ENCODE measurements at regions not wholly inside any gene's neighbourhood (a gene's known extent, or its start where the extent isn't known, plus 50 kb on each side); places are given as distances from the start of the nearest gene placed in this dataset.

GRCh38 chr6:33909737-33910136 is 105.9 kb upstream of the MLN start:
- Histone ChIP-seq H3K9me3 (no peaks in the 10 kb centered on the region), H3K36me3 (no peaks in the 10 kb centered on the region), H3K4me3 (no peak overlapping the region), H3K27me3 (no peaks in the 10 kb centered on the region), H3K4me1 (no peaks in the 10 kb centered on the region), H3K27ac (no peak overlapping the region)
- 80 to 84% methylated on average over 11 of the region's 11 CpGs for WGBS, 2 donors
- no peak for TF ChIP-seq POLR2A (IDR thresholded peaks at IDR 0.05)
- TF ChIP-seq, protein P1, sequence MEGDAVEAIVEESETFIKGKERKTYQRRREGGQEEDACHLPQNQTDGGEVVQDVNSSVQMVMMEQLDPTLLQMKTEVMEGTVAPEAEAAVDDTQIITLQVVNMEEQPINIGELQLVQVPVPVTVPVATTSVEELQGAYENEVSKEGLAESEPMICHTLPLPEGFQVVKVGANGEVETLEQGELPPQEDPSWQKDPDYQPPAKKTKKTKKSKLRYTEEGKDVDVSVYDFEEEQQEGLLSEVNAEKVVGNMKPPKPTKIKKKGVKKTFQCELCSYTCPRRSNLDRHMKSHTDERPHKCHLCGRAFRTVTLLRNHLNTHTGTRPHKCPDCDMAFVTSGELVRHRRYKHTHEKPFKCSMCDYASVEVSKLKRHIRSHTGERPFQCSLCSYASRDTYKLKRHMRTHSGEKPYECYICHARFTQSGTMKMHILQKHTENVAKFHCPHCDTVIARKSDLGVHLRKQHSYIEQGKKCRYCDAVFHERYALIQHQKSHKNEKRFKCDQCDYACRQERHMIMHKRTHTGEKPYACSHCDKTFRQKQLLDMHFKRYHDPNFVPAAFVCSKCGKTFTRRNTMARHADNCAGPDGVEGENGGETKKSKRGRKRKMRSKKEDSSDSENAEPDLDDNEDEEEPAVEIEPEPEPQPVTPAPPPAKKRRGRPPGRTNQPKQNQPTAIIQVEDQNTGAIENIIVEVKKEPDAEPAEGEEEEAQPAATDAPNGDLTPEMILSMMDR (IDR thresholded peaks at IDR 0.05): no peak
- no peak for TF ChIP-seq POLR2AphosphoS5 (IDR thresholded peaks at IDR 0.05)
- no peak for TF ChIP-seq EP300 (IDR thresholded peaks at IDR 0.05)
- DNase-seq (no peak), ATAC-seq (ENCODE audit: low FRiP score in 2 of 2) (no peak)

DNA sequence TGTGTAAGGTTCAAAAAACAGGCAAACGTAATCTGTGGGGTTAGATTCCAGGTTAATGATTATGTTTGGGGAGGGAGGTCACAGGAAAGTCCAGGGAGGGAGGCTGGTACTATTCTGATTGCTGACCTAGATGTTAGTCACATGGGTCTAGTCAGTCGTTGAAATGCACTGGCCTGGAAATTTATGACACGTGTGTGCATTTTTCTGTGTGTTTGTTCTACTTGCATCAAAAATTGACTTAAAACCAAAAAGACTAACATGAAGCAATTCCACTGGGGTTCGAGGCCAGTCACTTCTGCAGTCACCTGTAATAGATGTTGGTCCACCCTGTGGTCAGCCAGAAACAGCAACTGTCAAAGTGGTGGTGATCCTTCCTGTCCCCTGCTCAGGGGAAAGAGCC is 104.2 kb upstream of the MLN start:
- Histone ChIP-seq H3K4me1 (no peaks in the 10 kb centered on the region), H3K27me3 (no peaks in the 10 kb centered on the region), H3K4me3 (no peak overlapping the region), H3K9me3 (no peaks in the 10 kb centered on the region), H3K27ac (no peak overlapping the region), H3K36me3 (no peaks in the 10 kb centered on the region)
- ATAC-seq (ENCODE audit: low FRiP score in 2 of 2) (no peak), DNase-seq (no peak)
- no peak for TF ChIP-seq EP300 (IDR thresholded peaks at IDR 0.05)
- 37 to 67% methylated on average over 4 of the region's 4 CpGs for WGBS, 2 donors

GRCh38 chr6:33907227-33907626 is 103.4 kb upstream of the MLN start:
- Histone ChIP-seq H3K36me3 (no peaks in the 10 kb centered on the region), H3K27ac (no peak overlapping the region), H3K27me3 (no peaks in the 10 kb centered on the region), H3K4me1 (no peaks in the 10 kb centered on the region), H3K4me3 (no peak overlapping the region), H3K9me3 (no peaks in the 10 kb centered on the region)
- ATAC-seq (ENCODE audit: low FRiP score in 2 of 2): no peak
- 64 to 78% methylated on average over 5 of the region's 5 CpGs for WGBS, 2 donors
- TF ChIP-seq POLR2A (IDR thresholded peaks at IDR 0.05): no peak
- TF ChIP-seq, protein P1 (IDR thresholded peaks at IDR 0.05): no peak
- DNase-seq: no peak

DNA sequence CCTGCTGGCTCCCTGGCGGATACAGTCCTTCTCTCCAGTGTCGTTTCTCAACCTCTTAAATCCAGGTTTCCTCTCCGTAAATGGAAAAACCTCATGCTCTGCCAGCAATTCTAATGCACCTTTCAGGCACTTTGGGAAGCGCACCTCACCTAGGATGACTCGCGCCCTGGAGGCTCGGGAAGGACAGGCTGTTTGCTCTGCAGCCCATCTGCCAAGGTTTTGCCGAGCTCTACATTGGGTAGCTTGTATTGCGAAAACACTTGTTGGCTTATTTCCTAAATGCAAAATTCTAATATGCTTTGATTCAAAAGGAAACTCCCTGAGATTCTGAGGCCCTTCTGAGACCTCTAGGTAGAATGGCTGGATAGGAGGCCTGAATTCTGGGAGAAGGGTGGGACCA is 102.6 kb upstream of the MLN start:
- DNase-seq (no peak), ATAC-seq (ENCODE audit: low FRiP score in 2 of 2) (no peak)
- H3K4me3 ChIP-seq: no peak overlapping the region
- H3K36me3 ChIP-seq: no peaks in the 10 kb centered on the region
- H3K4me1 ChIP-seq: no peaks in the 10 kb centered on the region
- 75 to 87% methylated on average over 9 of the region's 9 CpGs for WGBS, 2 donors
- H3K27ac ChIP-seq: no peak overlapping the region
- no peaks in the 10 kb centered on the region for H3K9me3 ChIP-seq
- H3K27me3 ChIP-seq: no peaks in the 10 kb centered on the region
- TF ChIP-seq, protein P1 (IDR thresholded peaks at IDR 0.05): no peak
- TF ChIP-seq EP300 (IDR thresholded peaks at IDR 0.05): no peak
- TF ChIP-seq POLR2AphosphoS5 (IDR thresholded peaks at IDR 0.05): no peak
- TF ChIP-seq POLR2A (IDR thresholded peaks at IDR 0.05): no peak

GRCh38 chr6:33905071-33905609 is 101.3 kb upstream of the MLN start:
- H3K9me3 ChIP-seq: no peaks in the 10 kb centered on the region
- ATAC-seq (ENCODE audit: low FRiP score in 2 of 2): no peak
- TF ChIP-seq EP300 (IDR thresholded peaks at IDR 0.05) (no peak), POLR2A (IDR thresholded peaks at IDR 0.05) (no peak)
- TF ChIP-seq, protein P1 (IDR thresholded peaks at IDR 0.05): no peak
- H3K27me3 ChIP-seq: no peaks in the 10 kb centered on the region
- no peak overlapping the region for H3K4me3 ChIP-seq
- H3K4me1 ChIP-seq: no peaks in the 10 kb centered on the region
- no peak overlapping the region for H3K27ac ChIP-seq
- H3K36me3 ChIP-seq: no peaks in the 10 kb centered on the region
- DNase-seq: no peak
- WGBS, 2 donors: 66 to 67% methylated on average over 8 of the region's 8 CpGs

Measured in upper lobe of left lung (tissue), 6 donors.